HL-60 (cell line): ENCODE measurements at regions not wholly inside any gene's neighbourhood (a gene's known extent, or its start where the extent isn't known, plus 50 kb on each side); places are given as distances from the start of the nearest gene placed in this dataset.

Experiments
- CTCF ChIP-seq: IDR thresholded peaks from one replicate; pipeline ENCODE4 v1.5.1; 2011; ENCODE audit warnings: low read length, control low read depth, inconsistent platforms; ENCODE audit not compliant: insufficient read depth
- POLR2AphosphoS5 ChIP-seq: IDR thresholded peaks from 2 replicates; pipeline ENCODE4 v1.6.1; 2012; ENCODE audit warnings: low read depth
- REST ChIP-seq: IDR thresholded peaks from 2 replicates; pipeline ENCODE4 v1.6.1; 2012; ENCODE audit warnings: low read depth; ENCODE audit not compliant: insufficient replicate concordance

GRCh38 chr20:24897974-24898373, 51.1 kb upstream of the CST7 start:
- TF ChIP-seq CTCF (no peak), POLR2AphosphoS5 (no peak), REST (no peak)
